ENCODE measurements at regions not wholly inside any gene's neighbourhood (a gene's known extent, or its start where the extent isn't known, plus 50 kb on each side); places are given as distances from the start of the nearest gene placed in this dataset.
"Not testable (repeated sequence)": the region's sequence is repeated elsewhere in the genome, so short reads cannot be mapped to it uniquely, and the experiment has no call there.

DNA sequence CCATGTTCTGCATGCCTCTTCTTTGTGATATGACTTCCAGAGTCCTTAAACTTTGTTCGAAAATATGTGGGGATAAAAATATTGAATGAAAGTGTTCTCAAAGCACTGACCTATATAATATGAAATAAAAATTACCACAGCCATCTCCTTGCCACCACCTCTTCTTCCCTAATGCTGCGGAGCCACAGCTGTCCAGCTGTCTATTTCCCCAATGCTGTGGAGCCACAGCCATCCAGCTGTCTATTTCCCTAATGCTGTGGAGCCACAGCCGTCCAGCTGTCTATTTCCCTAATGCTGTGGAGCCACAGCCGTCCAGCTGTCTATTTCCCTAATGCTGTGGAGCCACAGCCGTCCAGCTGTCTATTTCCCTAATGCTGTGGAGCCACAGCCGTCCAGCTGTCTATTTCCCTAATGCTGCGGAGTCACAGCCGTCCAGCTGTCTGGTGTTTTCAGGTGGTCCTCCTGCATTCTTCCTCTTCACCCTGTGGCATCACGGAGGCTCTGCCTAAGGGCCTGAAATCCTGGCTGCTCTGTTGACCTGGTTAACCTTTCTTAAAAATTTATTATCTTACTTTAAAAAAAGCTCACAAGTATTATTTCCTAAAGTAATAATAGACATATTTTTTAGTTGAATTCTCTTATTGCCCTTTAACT is 266.1 kb upstream of the MEX3C start:
- no peak for DNase-seq

GRCh38 chr18:51478908-51479307 is 281.4 kb upstream of the MEX3C start:
- DNase-seq = no peak

GRCh38 chr18:51479736-51480135 is 282.3 kb upstream of the MEX3C start:
- no peak for DNase-seq

DNA sequence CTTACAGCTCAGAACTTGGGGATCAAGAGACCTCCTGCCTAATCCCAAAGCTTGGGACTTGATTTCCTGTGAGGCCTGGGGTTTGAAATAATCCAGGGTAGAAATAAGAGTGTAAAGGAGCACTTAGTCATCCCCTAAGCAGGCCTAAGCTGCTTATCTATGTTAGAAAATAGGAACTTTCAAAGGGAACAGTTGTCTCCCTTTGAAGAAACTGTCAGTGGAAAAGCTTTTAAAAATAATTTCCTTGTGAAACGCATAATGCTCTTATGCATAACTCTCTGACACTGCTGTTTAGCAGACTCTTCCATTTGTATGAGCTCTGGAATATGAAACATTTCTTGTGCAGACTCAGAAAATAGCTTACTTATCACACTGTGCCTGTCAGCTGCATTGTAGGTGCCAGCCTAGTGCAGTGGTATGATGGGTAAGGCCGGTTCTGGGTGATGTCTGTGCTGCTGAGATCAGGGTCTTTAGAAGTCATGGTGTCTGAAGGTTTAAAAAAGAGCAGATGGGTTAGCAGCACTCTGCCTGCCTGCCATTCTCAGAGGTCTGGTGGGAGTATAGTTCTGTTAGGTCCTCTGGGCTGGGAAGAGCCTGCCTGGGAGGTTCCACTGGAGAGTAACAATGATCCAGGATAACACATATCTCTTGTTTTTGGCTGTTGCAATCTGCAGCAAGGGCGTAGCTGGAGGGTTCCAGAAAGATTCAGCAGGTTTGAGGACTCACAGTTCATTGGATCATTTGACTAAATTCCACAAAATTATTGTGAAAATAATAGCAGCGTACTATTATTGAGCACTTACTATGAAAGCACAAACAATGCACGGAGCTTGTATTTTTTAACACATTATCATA is 283.2 kb upstream of the MEX3C start:
- no peak for DNase-seq

DNA sequence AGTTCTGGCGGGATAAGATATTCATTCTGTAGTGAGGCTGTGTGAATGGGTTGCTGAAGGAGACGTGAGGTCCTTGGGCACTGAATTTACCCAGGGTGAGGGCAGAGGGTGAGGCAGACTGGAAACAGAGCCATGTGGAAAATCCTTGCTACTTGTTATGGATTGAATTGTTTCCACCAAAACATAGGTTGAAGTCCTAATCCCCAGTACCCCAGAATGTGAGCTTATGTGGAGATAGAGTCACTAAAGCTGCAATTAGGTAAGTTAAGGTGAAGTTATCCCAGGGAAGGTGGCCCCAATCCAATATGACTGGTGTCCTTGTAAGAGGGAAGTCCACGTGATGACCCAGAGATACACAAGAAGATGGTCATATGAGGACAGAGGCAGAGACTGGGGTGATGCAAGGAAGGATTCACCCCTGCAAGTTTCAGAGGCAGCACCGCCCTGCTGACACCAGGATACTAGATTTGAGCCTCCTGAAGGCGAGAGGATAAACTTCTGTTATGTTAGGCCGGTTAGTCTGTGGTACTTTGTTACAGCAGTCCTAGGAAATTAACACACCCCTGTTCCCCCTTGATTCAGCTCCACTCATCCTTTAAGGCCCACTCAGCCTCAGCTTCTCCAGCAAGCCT is 289.4 kb upstream of the MEX3C start:
- no peak for DNase-seq

GRCh38 chr18:51490417-51490816 is 292.9 kb upstream of the MEX3C start:
- DNase-seq = no peak

- DNase-seq = no peak
Observed at GRCh38 chr18:51490860-51491259, 293.4 kb upstream of the MEX3C start.

GRCh38 chr18:51491678-51492372 is 294.3 kb upstream of the MEX3C start:
- DNase-seq = no peak

GRCh38 chr18:51498085-51498855 is 300.8 kb upstream of the MEX3C start:
- DNase-seq = no peak

GRCh38 chr18:51503351-51503750 is 305.9 kb upstream of the MEX3C start:
- DNase-seq = no peak

- DNase-seq = no peak
Observed at GRCh38 chr18:51506811-51507210, 309.3 kb upstream of the MEX3C start.

DNA sequence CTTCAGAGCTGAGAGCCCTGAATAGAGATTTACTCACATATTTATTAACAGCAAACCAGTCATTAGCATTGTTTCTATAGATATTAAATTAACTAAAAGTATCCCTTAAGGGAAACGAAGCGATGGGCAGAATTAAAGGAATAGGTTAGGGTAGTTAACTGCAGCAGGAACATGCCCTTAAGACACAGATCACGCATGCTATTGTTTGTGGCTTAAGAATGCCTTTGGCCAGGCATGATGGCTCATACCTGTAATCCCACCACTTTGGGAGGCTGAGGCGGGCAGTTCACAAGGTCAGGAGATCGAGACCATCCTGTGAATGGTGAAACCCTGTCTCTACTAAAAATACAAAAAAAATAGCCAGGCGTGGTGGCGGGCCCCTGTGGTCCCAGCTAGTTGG is 310.9 kb upstream of the MEX3C start:
- not testable (repeated sequence) for DNase-seq

DNA sequence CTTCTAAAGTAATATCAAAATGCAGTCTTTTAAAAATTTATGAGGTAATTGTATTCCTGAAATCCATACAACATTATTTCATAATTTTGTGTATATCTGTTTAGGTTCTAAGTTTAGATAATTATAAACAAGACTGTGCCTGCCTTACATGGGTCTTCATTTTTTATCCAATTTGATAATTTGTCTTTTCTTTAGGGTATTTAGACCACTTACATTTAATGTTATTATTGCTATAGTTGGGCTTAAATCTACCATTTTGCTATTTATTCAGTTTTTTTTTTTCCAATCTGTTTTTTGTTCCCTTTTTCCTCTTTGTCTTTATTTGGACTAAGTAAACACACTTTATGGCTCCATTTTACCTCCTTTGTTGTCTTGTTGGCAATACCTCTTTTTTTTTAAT is 312.5 kb upstream of the MEX3C start:
- DNase-seq = no peak

GRCh38 chr18:51513517-51513916 is 316.0 kb upstream of the MEX3C start:
- no peak for DNase-seq

GRCh38 chr18:51514128-51514527 is 316.6 kb upstream of the MEX3C start:
- no peak for DNase-seq

DNA sequence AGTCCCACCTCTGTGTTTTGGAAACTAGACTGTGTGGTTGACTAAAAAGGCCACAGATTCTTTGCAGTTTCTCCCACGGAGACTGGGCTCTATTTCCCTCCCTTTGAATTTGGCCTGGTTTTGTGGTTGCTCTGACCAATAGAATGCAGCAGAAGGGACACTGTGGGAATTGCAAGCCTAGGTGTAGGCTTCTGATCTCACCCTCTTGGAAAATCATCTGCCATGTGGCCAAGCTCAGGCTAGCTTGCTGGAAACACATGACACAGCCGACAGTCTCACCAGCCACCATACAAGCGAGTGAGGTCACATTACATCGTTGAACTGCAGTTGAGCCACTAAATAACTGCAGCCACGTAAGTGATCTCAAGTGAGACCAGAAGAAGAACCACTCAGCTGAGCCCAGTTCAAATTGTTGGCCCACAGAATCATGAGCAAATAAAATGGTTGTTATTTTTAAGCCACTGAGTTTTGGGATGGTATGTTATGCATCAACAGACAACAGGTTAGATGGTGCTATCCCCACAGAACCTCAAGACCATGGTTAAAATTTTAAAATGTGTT is 319.1 kb upstream of the MEX3C start:
- DNase-seq = no peak

DNA sequence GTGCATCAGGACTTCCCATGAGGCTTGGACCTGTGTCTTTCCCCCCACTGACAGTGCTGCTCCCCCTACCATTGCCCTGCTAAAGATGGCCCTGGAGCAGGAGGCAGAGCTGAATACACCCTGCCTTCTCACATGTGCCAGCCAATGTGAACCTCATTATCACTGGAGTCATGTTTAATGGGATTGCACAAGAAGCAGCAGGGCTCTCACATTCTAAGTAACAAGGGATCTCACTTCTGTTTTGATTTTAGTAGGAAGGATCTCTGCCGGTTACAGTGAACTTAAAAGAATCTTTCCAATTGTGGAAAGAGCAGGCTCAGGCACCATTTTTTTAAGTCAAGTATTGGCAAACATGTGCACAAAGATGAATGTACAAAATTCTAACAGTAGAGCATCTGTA is 322.1 kb upstream of the MEX3C start:
- DNase-seq = no peak

DNA sequence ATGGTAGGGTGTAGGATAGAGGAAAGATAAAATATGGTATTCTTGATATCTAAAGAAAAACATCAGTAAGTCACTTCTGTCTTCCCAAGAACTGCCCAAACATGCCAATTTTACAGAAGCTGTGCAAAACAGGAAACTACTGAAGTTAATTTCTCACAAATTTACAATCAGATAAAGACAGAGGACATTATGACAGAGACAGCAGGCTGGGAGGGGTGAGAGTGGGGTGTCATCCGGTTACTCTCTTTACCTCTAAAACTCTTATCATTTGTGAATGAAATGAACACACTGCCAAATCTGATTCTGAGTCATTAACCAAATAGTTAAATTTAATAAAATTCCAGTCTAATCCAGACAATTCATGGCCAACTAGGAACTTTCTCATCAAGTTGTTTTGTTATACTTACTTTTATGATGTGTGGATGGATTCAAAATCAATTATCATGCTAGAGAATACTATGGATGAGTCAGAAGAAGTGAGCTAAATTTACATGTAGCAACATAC is 323.2 kb upstream of the MEX3C start:
- DNase-seq = no peak

GRCh38 chr18:51522338-51522737 is 324.9 kb upstream of the MEX3C start:
- no peak for DNase-seq

GRCh38 chr18:51522821-51523220 is 325.3 kb upstream of the MEX3C start:
- no peak for DNase-seq

DNA sequence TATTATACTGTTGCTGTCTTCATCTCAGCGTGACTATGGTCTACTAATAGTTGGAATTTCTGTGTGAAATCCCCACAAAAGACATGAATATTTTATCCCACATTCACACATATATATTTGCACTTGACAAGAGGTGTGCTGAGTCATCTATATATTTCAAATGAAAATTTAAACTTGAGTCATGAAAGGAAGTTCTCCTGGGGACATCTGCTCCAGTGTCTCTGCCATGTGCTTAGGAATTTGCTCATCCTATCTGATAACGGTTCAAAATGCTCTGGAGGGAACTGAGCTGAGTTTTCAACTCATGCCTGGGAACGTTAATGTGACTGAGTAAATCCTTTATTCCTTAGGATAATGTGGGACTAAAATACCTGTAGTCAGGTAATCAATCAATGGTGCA is 326.2 kb upstream of the MEX3C start:
- DNase-seq = no peak
